ENCODE measurements at regions not wholly inside any gene's neighbourhood (a gene's known extent, or its start where the extent isn't known, plus 50 kb on each side); places are given as distances from the start of the nearest gene placed in this dataset.

- H3K36me3 ChIP-seq: no peaks in the 10 kb centered on the region
- DNase-seq: no peak
- no peaks in the 10 kb centered on the region for H3K27me3 ChIP-seq
- no peak overlapping the region for H3K4me3 ChIP-seq (ENCODE audit: low read depth, low read length)
- TF ChIP-seq, protein P1, sequence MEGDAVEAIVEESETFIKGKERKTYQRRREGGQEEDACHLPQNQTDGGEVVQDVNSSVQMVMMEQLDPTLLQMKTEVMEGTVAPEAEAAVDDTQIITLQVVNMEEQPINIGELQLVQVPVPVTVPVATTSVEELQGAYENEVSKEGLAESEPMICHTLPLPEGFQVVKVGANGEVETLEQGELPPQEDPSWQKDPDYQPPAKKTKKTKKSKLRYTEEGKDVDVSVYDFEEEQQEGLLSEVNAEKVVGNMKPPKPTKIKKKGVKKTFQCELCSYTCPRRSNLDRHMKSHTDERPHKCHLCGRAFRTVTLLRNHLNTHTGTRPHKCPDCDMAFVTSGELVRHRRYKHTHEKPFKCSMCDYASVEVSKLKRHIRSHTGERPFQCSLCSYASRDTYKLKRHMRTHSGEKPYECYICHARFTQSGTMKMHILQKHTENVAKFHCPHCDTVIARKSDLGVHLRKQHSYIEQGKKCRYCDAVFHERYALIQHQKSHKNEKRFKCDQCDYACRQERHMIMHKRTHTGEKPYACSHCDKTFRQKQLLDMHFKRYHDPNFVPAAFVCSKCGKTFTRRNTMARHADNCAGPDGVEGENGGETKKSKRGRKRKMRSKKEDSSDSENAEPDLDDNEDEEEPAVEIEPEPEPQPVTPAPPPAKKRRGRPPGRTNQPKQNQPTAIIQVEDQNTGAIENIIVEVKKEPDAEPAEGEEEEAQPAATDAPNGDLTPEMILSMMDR (IDR thresholded peaks at IDR 0.05; ENCODE audit: low read depth, low read length): no peak
- no peaks in the 10 kb centered on the region for H3K9me3 ChIP-seq
- no peaks in the 10 kb centered on the region for H3K4me1 ChIP-seq
These were observed 177.9 kb downstream of the TLE3 start for GRCh38 chr15:69919816-69920215.

- H3K4me3 ChIP-seq (ENCODE audit: low read depth, low read length): no peak overlapping the region
- H3K36me3 ChIP-seq: no peaks in the 10 kb centered on the region
- H3K9me3 ChIP-seq: no peaks in the 10 kb centered on the region
- TF ChIP-seq, protein P1 (IDR thresholded peaks at IDR 0.05; ENCODE audit: low read depth, low read length): no peak
- no peak for DNase-seq
- no peaks in the 10 kb centered on the region for H3K4me1 ChIP-seq
- H3K27me3 ChIP-seq: no peaks in the 10 kb centered on the region
These were observed 177.5 kb downstream of the TLE3 start for GRCh38 chr15:69920221-69920620.

- no peaks in the 10 kb centered on the region for H3K36me3 ChIP-seq
These were observed 175.8 kb downstream of the TLE3 start for GRCh38 chr15:69921626-69922619.

GRCh38 chr15:69924531-69924930 lies 173.2 kb downstream of the TLE3 start:
- no peak for DNase-seq
- Histone ChIP-seq H3K27me3 (no peaks in the 10 kb centered on the region), H3K36me3 (no peaks in the 10 kb centered on the region), H3K4me1 (no peaks in the 10 kb centered on the region), H3K9me3 (no peaks in the 10 kb centered on the region), H3K4me3 (ENCODE audit: low read depth, low read length) (no peak overlapping the region)
- TF ChIP-seq, protein P1 (IDR thresholded peaks at IDR 0.05; ENCODE audit: low read depth, low read length): no peak

More at GRCh38 chr15:69921626-69922619, 175.8 kb downstream of the TLE3 start:
- H3K9me3 ChIP-seq: no peaks in the 10 kb centered on the region
- H3K4me1 ChIP-seq: no peaks in the 10 kb centered on the region
- TF ChIP-seq, protein P1 (IDR thresholded peaks at IDR 0.05; ENCODE audit: low read depth, low read length): no peak
- no peak for DNase-seq
- H3K4me3 ChIP-seq (ENCODE audit: low read depth, low read length): no peak overlapping the region
- H3K27me3 ChIP-seq: no peaks in the 10 kb centered on the region

GRCh38 chr15:69926006-69926405 lies 171.7 kb downstream of the TLE3 start:
- no peak for DNase-seq
- no peak overlapping the region for H3K4me3 ChIP-seq (ENCODE audit: low read depth, low read length)

More at GRCh38 chr15:69926006-69926405, 171.7 kb downstream of the TLE3 start:
- TF ChIP-seq, protein P1 (IDR thresholded peaks at IDR 0.05; ENCODE audit: low read depth, low read length): no peak
- H3K36me3 ChIP-seq: no peaks in the 10 kb centered on the region
- H3K9me3 ChIP-seq: no peaks in the 10 kb centered on the region
- H3K27me3 ChIP-seq: no peaks in the 10 kb centered on the region
- H3K4me1 ChIP-seq: no peaks in the 10 kb centered on the region

Measured in BE2C (cell line).